ENCODE measurements at regions not wholly inside any gene's neighbourhood (a gene's known extent, or its start where the extent isn't known, plus 50 kb on each side); places are given as distances from the start of the nearest gene placed in this dataset.

- DNase-seq (no peak), ATAC-seq (no peak)
- WGBS, result 86% methylated on average over 13 of the region's 13 CpGs
- no peaks in the 10 kb centered on the region for H3K9me3 ChIP-seq (ENCODE audit: control insufficient read depth, low read length)
- H3K4me1 ChIP-seq (ENCODE audit: control insufficient read depth, insufficient read depth, low read length), result no peaks in the 10 kb centered on the region
- H3K27me3 ChIP-seq (ENCODE audit: control insufficient read depth, insufficient read depth), result no peaks in the 10 kb centered on the region
- H3K27ac ChIP-seq (ENCODE audit: low read length), result no peak overlapping the region
- intact Hi-C loops (cut with DNase I), result no loop called here
- H3K4me3 ChIP-seq (ENCODE audit: low read length), result no peak overlapping the region
These were observed 84.4 kb upstream of the CNEP1R1 start for GRCh38 chr16:49940464-49941224.

- intact Hi-C loops (cut with DNase I), result no loop called here
- no peak for DNase-seq
- H3K27ac ChIP-seq (ENCODE audit: low read length), result no peak overlapping the region
- H3K9me3 ChIP-seq (ENCODE audit: control insufficient read depth, low read length), result no peaks in the 10 kb centered on the region
- no peaks in the 10 kb centered on the region for H3K27me3 ChIP-seq (ENCODE audit: control insufficient read depth, insufficient read depth)
- WGBS, result 32% methylated on average over 5 of the region's 5 CpGs
- no peaks in the 10 kb centered on the region for H3K4me1 ChIP-seq (ENCODE audit: control insufficient read depth, insufficient read depth, low read length)
- no peak for ATAC-seq
- H3K4me3 ChIP-seq (ENCODE audit: low read length), result no peak overlapping the region
These were observed 80.8 kb upstream of the CNEP1R1 start for GRCh38 chr16:49944221-49944620.

GRCh38 chr16:49947907-49948678, 76.9 kb upstream of the CNEP1R1 start:
- ATAC-seq (no peak), DNase-seq (no peak)
- intact Hi-C loops (cut with DNase I), result no loop called here
- H3K4me3 ChIP-seq (ENCODE audit: low read length), result no peak overlapping the region
- no peaks in the 10 kb centered on the region for H3K27me3 ChIP-seq (ENCODE audit: control insufficient read depth, insufficient read depth)
- H3K27ac ChIP-seq (ENCODE audit: low read length), result no peak overlapping the region
- H3K4me1 ChIP-seq (ENCODE audit: control insufficient read depth, insufficient read depth, low read length), result no peaks in the 10 kb centered on the region
- 91% methylated on average over 7 of the region's 7 CpGs for WGBS
- no peaks in the 10 kb centered on the region for H3K9me3 ChIP-seq (ENCODE audit: control insufficient read depth, low read length)

GRCh38 chr16:49951574-49952195, 73.3 kb upstream of the CNEP1R1 start:
- ATAC-seq (no peak), DNase-seq (no peak)
- Histone ChIP-seq H3K27me3 (ENCODE audit: control insufficient read depth, insufficient read depth) (no peaks in the 10 kb centered on the region), H3K9me3 (ENCODE audit: control insufficient read depth, low read length) (no peaks in the 10 kb centered on the region), H3K27ac (ENCODE audit: low read length) (no peak overlapping the region), H3K4me3 (ENCODE audit: low read length) (no peak overlapping the region), H3K4me1 (ENCODE audit: control insufficient read depth, insufficient read depth, low read length) (no peaks in the 10 kb centered on the region)
- intact Hi-C loops (cut with DNase I), result no loop called here
- WGBS, result 87% methylated on average over 16 of the region's 16 CpGs

- no peak for ATAC-seq
- intact Hi-C loops (cut with DNase I), result no loop called here
These were observed 72.6 kb upstream of the CNEP1R1 start for GRCh38 chr16:49952386-49952785.

GRCh38 chr16:49953090-49953489, 71.9 kb upstream of the CNEP1R1 start:
- 36% methylated on average over 2 of the region's 2 CpGs for WGBS
- no peak overlapping the region for H3K4me3 ChIP-seq (ENCODE audit: low read length)
- no peaks in the 10 kb centered on the region for H3K27me3 ChIP-seq (ENCODE audit: control insufficient read depth, insufficient read depth)
- H3K9me3 ChIP-seq (ENCODE audit: control insufficient read depth, low read length), result no peaks in the 10 kb centered on the region
- ATAC-seq (no peak), DNase-seq (no peak)
- H3K4me1 ChIP-seq (ENCODE audit: control insufficient read depth, insufficient read depth, low read length), result peaks cover 1% of the 10 kb centered on the region
- intact Hi-C loops (cut with DNase I), result no loop called here
- no peak overlapping the region for H3K27ac ChIP-seq (ENCODE audit: low read length)

More at GRCh38 chr16:49952386-49952785, 72.6 kb upstream of the CNEP1R1 start:
- Histone ChIP-seq H3K27me3 (ENCODE audit: control insufficient read depth, insufficient read depth) (no peaks in the 10 kb centered on the region), H3K4me3 (ENCODE audit: low read length) (no peak overlapping the region), H3K9me3 (ENCODE audit: control insufficient read depth, low read length) (no peaks in the 10 kb centered on the region), H3K27ac (ENCODE audit: low read length) (no peak overlapping the region), H3K4me1 (ENCODE audit: control insufficient read depth, insufficient read depth, low read length) (no peaks in the 10 kb centered on the region)
- 80% methylated on average over 4 of the region's 4 CpGs for WGBS
- DNase-seq, result no peak

- ATAC-seq, result no peak
- no peaks in the 10 kb centered on the region for H3K27me3 ChIP-seq (ENCODE audit: control insufficient read depth, insufficient read depth)
- H3K27ac ChIP-seq (ENCODE audit: low read length), result no peak overlapping the region
- H3K4me1 ChIP-seq (ENCODE audit: control insufficient read depth, insufficient read depth, low read length), result peaks cover 1% of the 10 kb centered on the region
- no peak overlapping the region for H3K4me3 ChIP-seq (ENCODE audit: low read length)
- DNase-seq, result no peak
- no peaks in the 10 kb centered on the region for H3K9me3 ChIP-seq (ENCODE audit: control insufficient read depth, low read length)
- intact Hi-C loops (cut with DNase I), result no loop called here
- 98% methylated on average over 1 of the region's 1 CpG for WGBS
These were observed 69.2 kb upstream of the CNEP1R1 start for GRCh38 chr16:49955858-49956257.

GRCh38 chr16:49956915-49957314, 68.1 kb upstream of the CNEP1R1 start:
- whole genome bisulfite sequencing, result 93% methylated on average over 4 of the region's 4 CpGs
- no peaks in the 10 kb centered on the region for H3K27me3 ChIP-seq (ENCODE audit: control insufficient read depth, insufficient read depth)
- no peak overlapping the region for H3K27ac ChIP-seq (ENCODE audit: low read length)
- H3K9me3 ChIP-seq (ENCODE audit: control insufficient read depth, low read length), result no peaks in the 10 kb centered on the region
- ATAC-seq, result no peak
- intact Hi-C loops (cut with DNase I), result no loop called here
- DNase-seq, result no peak
- no peak overlapping the region for H3K4me3 ChIP-seq (ENCODE audit: low read length)
- H3K4me1 ChIP-seq (ENCODE audit: control insufficient read depth, insufficient read depth, low read length), result peaks cover 1% of the 10 kb centered on the region

GRCh38 chr16:49958448-49958847, 66.6 kb upstream of the CNEP1R1 start:
- H3K4me3 ChIP-seq (ENCODE audit: low read length), result no peak overlapping the region
- no peak for ATAC-seq
- 66% methylated on average over 3 of the region's 3 CpGs for whole genome bisulfite sequencing
- H3K4me1 ChIP-seq (ENCODE audit: control insufficient read depth, insufficient read depth, low read length), result peaks cover 1% of the 10 kb centered on the region
- intact Hi-C loops (cut with DNase I), result no loop called here
- no peaks in the 10 kb centered on the region for H3K9me3 ChIP-seq (ENCODE audit: control insufficient read depth, low read length)
- H3K27me3 ChIP-seq (ENCODE audit: control insufficient read depth, insufficient read depth), result no peaks in the 10 kb centered on the region
- DNase-seq, result no peak
- no peak overlapping the region for H3K27ac ChIP-seq (ENCODE audit: low read length)

GRCh38 chr16:49959552-49960277, 65.3 kb upstream of the CNEP1R1 start:
- WGBS, result 72% methylated on average over 11 of the region's 11 CpGs
- DNase-seq (no peak), ATAC-seq (no peak)
- H3K27ac ChIP-seq (ENCODE audit: low read length), result no peak overlapping the region
- H3K9me3 ChIP-seq (ENCODE audit: control insufficient read depth, low read length), result no peaks in the 10 kb centered on the region
- H3K27me3 ChIP-seq (ENCODE audit: control insufficient read depth, insufficient read depth), result no peaks in the 10 kb centered on the region
- H3K4me3 ChIP-seq (ENCODE audit: low read length), result no peak overlapping the region
- intact Hi-C loops (cut with DNase I), result no loop called here
- peaks cover 1% of the 10 kb centered on the region for H3K4me1 ChIP-seq (ENCODE audit: control insufficient read depth, insufficient read depth, low read length)

GRCh38 chr16:49961089-49961488, 63.9 kb upstream of the CNEP1R1 start:
- H3K27ac ChIP-seq (ENCODE audit: low read length), result no peak overlapping the region
- ATAC-seq, result no peak
- intact Hi-C loops (cut with DNase I), result no loop called here
- peaks cover 1% of the 10 kb centered on the region for H3K4me1 ChIP-seq (ENCODE audit: control insufficient read depth, insufficient read depth, low read length)
- no peaks in the 10 kb centered on the region for H3K27me3 ChIP-seq (ENCODE audit: control insufficient read depth, insufficient read depth)
- WGBS, result 44% methylated on average over 3 of the region's 3 CpGs
- no peak overlapping the region for H3K4me3 ChIP-seq (ENCODE audit: low read length)
- H3K9me3 ChIP-seq (ENCODE audit: control insufficient read depth, low read length), result no peaks in the 10 kb centered on the region
- DNase-seq, result no peak

All from right cardiac atrium (tissue), 5 donors.